Epithelial cell of esophagus (primary cell): ENCODE measurements at regions not wholly inside any gene's neighbourhood (a gene's known extent, or its start where the extent isn't known, plus 50 kb on each side); places are given as distances from the start of the nearest gene placed in this dataset.

ENCODE experiments used
- DNase-seq: peaks from one replicate; pipeline ENCODE4 v3.0.0; 2010; ENCODE audit warnings: low read depth
- H3K4me3 ChIP-seq: 2 replicates; pipeline ENCODE4 v1.5.1; 2011; ENCODE audit warnings: mild to moderate bottlenecking, low read length, control low read depth
- CTCF ChIP-seq: IDR thresholded peaks from 2 replicates; pipeline ENCODE4 v1.5.1; 2011; ENCODE audit warnings: low read depth, mild to moderate bottlenecking, low read length, control low read depth, inconsistent platforms; ENCODE audit not compliant: insufficient read depth; ENCODE audit errors: missing control alignments

GRCh38 chr6:119527231-119527578 is 177.6 kb upstream of the MAN1A1 start:
- DNase-seq, result no peak
- TF ChIP-seq CTCF, result no peak

GRCh38 chr6:119526561-119527230 is 177.1 kb upstream of the MAN1A1 start:
- no peak for TF ChIP-seq CTCF
- DNase-seq, result no peak
- no peak overlapping the region for H3K4me3 ChIP-seq

More at GRCh38 chr6:119527231-119527578, 177.6 kb upstream of the MAN1A1 start:
- H3K4me3 ChIP-seq, result no peak overlapping the region

GRCh38 chr6:119524410-119524809 is 174.8 kb upstream of the MAN1A1 start:
- no peak overlapping the region for H3K4me3 ChIP-seq
- no peak for TF ChIP-seq CTCF
- no peak for DNase-seq

GRCh38 chr6:119523556-119523955 is 174.0 kb upstream of the MAN1A1 start:
- H3K4me3 ChIP-seq, result no peak overlapping the region
- no peak for TF ChIP-seq CTCF
- DNase-seq, result no peak

GRCh38 chr6:119521251-119521650 is 171.7 kb upstream of the MAN1A1 start:
- H3K4me3 ChIP-seq, result no peak overlapping the region
- no peak for TF ChIP-seq CTCF
- no peak for DNase-seq

- no peak for DNase-seq
- no peak for TF ChIP-seq CTCF
- H3K4me3 ChIP-seq, result no peak overlapping the region
These were observed 167.9 kb upstream of the MAN1A1 start for GRCh38 chr6:119517428-119517827.

GRCh38 chr6:119514345-119514744 is 164.8 kb upstream of the MAN1A1 start:
- DNase-seq, result no peak
- TF ChIP-seq CTCF, result no peak
- H3K4me3 ChIP-seq, result no peak overlapping the region
